ENCODE measurements at regions not wholly inside any gene's neighbourhood (a gene's known extent, or its start where the extent isn't known, plus 50 kb on each side); places are given as distances from the start of the nearest gene placed in this dataset.

DNA sequence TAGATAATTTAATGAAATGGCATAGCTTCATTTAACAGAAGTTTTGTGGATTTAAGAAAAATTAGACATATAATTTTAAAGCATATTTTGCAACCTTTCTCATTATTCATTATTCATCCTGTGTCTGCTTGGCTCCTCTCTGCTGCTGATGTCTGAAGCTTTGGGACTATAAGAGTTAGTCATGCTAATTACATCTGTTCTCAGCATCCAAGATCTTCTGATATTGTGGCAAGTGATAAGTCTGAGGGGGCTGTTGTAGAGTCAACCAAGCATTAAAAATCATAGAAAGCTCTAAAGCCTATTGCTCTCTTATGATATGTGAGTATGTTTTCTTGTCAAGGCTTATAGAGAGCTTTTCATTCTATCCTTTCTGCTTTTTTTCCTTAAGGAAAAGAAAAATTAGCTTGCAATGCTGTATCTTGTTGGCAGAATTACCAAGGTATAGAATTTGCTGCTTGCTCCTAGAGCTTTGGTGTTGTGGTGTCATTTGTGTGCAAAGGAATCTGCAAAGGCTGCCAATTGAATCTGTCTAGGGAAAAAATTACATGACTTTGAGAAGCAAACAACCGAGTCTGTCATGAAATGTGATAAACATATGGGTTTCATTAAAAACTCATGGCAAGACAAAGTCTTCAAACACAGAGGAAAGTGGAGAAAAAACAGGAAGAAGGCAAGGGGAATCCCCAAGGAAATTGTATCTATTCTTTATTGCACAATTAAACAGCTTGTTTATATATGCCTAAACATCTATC, 156.1 kb upstream of the DAB2 start:
- H3K4me3 ChIP-seq (ENCODE audit: low read length), result no peak overlapping the region
- peak; percentile 2 for DNase-seq (ENCODE audit: low read depth)

GRCh38 chr5:39579750-39580149, 155.0 kb upstream of the DAB2 start:
- DNase-seq (ENCODE audit: low read depth), result no peak
- TF ChIP-seq CTCF (IDR thresholded peaks at IDR 0.05; ENCODE audit: insufficient read depth, low read depth, low read length, missing control alignments), result no peak
- H3K4me3 ChIP-seq (ENCODE audit: low read length), result no peak overlapping the region

More for the DNA sequence above, 156.1 kb upstream of the DAB2 start:
- no peak for TF ChIP-seq CTCF (IDR thresholded peaks at IDR 0.05; ENCODE audit: insufficient read depth, low read depth, low read length, missing control alignments)

GRCh38 chr5:39578887-39579497, 154.2 kb upstream of the DAB2 start:
- H3K4me3 ChIP-seq (ENCODE audit: low read length), result no peak overlapping the region
- DNase-seq (ENCODE audit: low read depth), result peak; percentile 31
- TF ChIP-seq CTCF (IDR thresholded peaks at IDR 0.05; ENCODE audit: insufficient read depth, low read depth, low read length, missing control alignments), result peak; percentile 29

GRCh38 chr5:39577529-39577928, 152.7 kb upstream of the DAB2 start:
- no peak for DNase-seq (ENCODE audit: low read depth)

DNA sequence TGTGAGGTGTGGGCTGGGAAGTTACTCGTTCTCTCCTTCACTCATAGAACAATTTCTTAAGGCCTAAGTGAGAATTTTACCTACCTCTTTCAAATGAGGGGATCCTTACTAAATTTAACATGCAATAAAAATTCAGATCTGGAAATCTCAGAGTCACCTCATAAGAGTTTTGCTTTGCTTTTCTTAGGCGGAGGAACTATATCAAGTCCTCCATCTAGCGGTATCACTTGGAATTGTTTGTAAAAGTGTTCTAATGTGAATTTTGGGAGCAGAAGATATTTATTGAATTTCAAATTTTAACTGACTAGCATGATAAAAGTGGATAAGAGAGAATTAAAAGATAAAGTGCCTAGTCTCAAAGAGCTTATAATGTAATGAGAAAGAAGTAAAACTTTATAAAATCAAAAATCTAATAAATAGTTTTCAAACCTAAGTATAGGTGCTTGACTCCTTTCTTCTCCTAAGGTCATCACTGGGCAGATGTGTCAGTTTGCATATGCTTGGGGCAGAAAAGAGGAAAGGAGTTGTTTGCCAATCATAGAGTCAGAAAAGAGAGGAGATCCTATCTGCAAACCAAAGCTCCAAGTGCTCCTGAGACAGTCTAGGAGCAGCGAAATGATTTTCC, 145.7 kb upstream of the DAB2 start:
- no peak overlapping the region for H3K4me3 ChIP-seq (ENCODE audit: low read length)
- TF ChIP-seq CTCF (IDR thresholded peaks at IDR 0.05; ENCODE audit: insufficient read depth, low read depth, low read length, missing control alignments), result peak; percentile 61
- peak; percentile 55 for DNase-seq (ENCODE audit: low read depth)

More at GRCh38 chr5:39577529-39577928, 152.7 kb upstream of the DAB2 start:
- no peak for TF ChIP-seq CTCF (IDR thresholded peaks at IDR 0.05; ENCODE audit: insufficient read depth, low read depth, low read length, missing control alignments)
- H3K4me3 ChIP-seq (ENCODE audit: low read length), result no peak overlapping the region

- no peak overlapping the region for H3K4me3 ChIP-seq (ENCODE audit: low read length)
- no peak for TF ChIP-seq CTCF (IDR thresholded peaks at IDR 0.05; ENCODE audit: insufficient read depth, low read depth, low read length, missing control alignments)
- no peak for DNase-seq (ENCODE audit: low read depth)
These were observed 145.1 kb upstream of the DAB2 start for GRCh38 chr5:39569857-39570256.
